ENCODE measurements at regions not wholly inside any gene's neighbourhood (a gene's known extent, or its start where the extent isn't known, plus 50 kb on each side); places are given as distances from the start of the nearest gene placed in this dataset.

DNA sequence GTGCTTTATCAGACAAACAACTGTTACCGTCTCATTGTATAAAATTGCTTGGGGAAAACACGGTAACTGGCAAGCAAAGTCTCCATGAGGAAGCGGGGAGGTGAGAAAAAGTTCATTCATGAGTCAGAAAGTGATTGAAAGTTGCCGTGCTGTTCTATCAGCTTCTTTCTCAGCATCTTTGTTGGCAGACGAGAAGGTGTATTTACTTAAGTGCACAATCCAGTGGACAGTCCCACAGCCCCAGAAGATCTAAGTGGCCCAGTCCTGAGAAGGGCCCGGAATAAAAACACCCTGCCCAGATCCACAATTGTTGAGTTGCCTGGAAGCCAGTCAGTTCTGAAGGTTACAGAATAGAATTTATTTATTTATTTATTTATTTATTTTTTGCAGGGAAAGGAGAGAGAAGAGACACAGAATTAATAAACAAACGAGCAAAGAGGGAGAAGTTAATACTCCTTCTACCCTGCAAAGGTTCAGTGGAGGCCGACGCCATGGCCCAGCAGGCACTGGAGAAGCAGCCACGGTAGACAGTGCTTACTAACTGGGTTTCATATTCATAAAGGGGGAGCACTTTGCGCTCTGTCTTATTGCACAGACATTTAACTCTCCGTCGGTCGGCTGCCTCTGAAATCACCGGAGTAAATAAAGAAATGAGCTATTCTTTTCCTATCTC lies 676.0 kb upstream of the SALL3 start:
- Histone ChIP-seq H3K79me2 (ENCODE audit: control insufficient read depth, insufficient read depth, low read length) (no peaks in the 10 kb centered on the region), H3K9me3 (ENCODE audit: control insufficient read depth, insufficient read depth, low read depth, low read length) (no peaks in the 10 kb centered on the region), H3K4me1 (ENCODE audit: control insufficient read depth, extremely low read depth, insufficient read depth, low read length) (no peaks in the 10 kb centered on the region), H3K4me3 (replicated peaks in 1 of 4; ENCODE audit: control extremely low read depth in 1 of 4, insufficient read depth in 1 of 4, low read depth in 3 of 4, low read length in 4 of 4) (no peak overlapping the region), H3K9ac (ENCODE audit: insufficient read depth, low read length) (no peak overlapping the region), H2AFZ (ENCODE audit: low read length) (no peak overlapping the region), H4K20me1 (ENCODE audit: control insufficient read depth, extremely low read depth, insufficient read depth, low read length) (no peaks in the 10 kb centered on the region), H3K27ac (ENCODE audit: insufficient read depth, low read length) (no peak overlapping the region), H3K4me2 (ENCODE audit: extremely low read depth, insufficient read depth, low read length) (no peak overlapping the region), H3K27me3 (ENCODE audit: control insufficient read depth, insufficient read depth, low read length) (no peaks in the 10 kb centered on the region), H3K36me3 (ENCODE audit: control insufficient read depth, insufficient read depth, low read length) (no peaks in the 10 kb centered on the region)
- TF ChIP-seq EZH2 (IDR thresholded peaks at IDR 0.05; ENCODE audit: low read length, missing control alignments), result no peak
- TF ChIP-seq, protein P1, sequence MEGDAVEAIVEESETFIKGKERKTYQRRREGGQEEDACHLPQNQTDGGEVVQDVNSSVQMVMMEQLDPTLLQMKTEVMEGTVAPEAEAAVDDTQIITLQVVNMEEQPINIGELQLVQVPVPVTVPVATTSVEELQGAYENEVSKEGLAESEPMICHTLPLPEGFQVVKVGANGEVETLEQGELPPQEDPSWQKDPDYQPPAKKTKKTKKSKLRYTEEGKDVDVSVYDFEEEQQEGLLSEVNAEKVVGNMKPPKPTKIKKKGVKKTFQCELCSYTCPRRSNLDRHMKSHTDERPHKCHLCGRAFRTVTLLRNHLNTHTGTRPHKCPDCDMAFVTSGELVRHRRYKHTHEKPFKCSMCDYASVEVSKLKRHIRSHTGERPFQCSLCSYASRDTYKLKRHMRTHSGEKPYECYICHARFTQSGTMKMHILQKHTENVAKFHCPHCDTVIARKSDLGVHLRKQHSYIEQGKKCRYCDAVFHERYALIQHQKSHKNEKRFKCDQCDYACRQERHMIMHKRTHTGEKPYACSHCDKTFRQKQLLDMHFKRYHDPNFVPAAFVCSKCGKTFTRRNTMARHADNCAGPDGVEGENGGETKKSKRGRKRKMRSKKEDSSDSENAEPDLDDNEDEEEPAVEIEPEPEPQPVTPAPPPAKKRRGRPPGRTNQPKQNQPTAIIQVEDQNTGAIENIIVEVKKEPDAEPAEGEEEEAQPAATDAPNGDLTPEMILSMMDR (conservative IDR thresholded peaks at IDR 0.05 in 1 of 2, IDR thresholded peaks at IDR 0.05 in 1 of 2; ENCODE audit: low read depth in 1 of 2, low read length in 2 of 2), result no peak
- no peak for DNase-seq (ENCODE audit: low read depth in 2 of 2)

DNA sequence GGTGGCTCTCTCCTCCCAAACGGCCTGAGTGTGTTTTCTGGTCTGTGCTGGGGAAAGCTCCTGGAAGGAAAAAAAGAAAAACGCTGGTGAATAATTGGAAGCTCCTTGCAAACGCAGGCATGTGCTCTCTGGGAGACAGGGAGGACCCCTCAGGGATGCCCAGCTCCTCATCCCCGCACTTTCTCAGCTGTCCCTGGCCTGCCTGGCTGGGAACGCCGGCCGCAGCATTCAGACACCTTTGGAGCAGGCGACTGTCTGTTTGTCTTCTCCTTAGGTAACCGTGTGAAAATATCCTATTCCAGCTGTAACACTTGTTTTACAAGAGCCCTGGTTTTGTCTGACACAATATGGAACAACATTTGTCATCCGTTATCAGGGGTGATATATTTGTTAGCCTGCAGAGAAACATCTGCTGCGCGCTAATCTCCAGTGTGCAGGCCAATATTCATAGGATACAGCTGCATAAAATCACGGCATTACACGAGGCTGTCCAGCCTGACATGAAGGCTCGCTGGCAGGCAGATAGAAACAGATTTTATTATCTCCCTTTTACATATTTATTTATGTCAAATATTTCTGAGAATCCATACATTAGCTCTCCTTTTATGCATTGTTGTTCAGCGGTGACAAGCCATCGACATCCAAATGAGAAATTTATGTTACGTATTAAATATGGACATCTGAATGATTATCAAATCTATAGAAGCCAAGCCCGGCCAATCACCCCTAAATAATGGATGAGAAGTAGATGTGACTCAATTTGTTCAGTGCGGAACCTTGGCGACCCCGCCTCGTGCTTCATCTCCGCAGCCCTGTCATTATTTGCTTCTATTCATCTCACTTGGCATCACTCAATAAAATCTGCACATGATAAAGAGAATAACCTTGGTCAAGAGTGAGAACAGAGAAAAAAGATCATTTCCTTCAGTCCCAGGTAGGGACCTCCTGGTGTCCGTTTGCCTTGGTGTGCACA lies 675.1 kb upstream of the SALL3 start:
- Histone ChIP-seq H3K79me2 (ENCODE audit: control insufficient read depth, insufficient read depth, low read length) (no peaks in the 10 kb centered on the region), H3K9ac (ENCODE audit: insufficient read depth, low read length) (no peak overlapping the region), H3K4me3 (replicated peaks in 1 of 4; ENCODE audit: control extremely low read depth in 1 of 4, insufficient read depth in 1 of 4, low read depth in 3 of 4, low read length in 4 of 4) (no peak overlapping the region), H3K27ac (ENCODE audit: insufficient read depth, low read length) (no peak overlapping the region), H3K27me3 (ENCODE audit: control insufficient read depth, insufficient read depth, low read length) (no peaks in the 10 kb centered on the region), H2AFZ (ENCODE audit: low read length) (no peak overlapping the region), H4K20me1 (ENCODE audit: control insufficient read depth, extremely low read depth, insufficient read depth, low read length) (no peaks in the 10 kb centered on the region), H3K9me3 (ENCODE audit: control insufficient read depth, insufficient read depth, low read depth, low read length) (no peaks in the 10 kb centered on the region), H3K36me3 (ENCODE audit: control insufficient read depth, insufficient read depth, low read length) (no peaks in the 10 kb centered on the region), H3K4me2 (ENCODE audit: extremely low read depth, insufficient read depth, low read length) (no peak overlapping the region), H3K4me1 (ENCODE audit: control insufficient read depth, extremely low read depth, insufficient read depth, low read length) (no peaks in the 10 kb centered on the region)
- TF ChIP-seq, protein P1 (conservative IDR thresholded peaks at IDR 0.05 in 1 of 2, IDR thresholded peaks at IDR 0.05 in 1 of 2; ENCODE audit: low read depth in 1 of 2, low read length in 2 of 2), result no peak
- TF ChIP-seq EZH2 (IDR thresholded peaks at IDR 0.05; ENCODE audit: low read length, missing control alignments), result no peak
- DNase-seq (ENCODE audit: low read depth in 2 of 2), result no peak

DNA sequence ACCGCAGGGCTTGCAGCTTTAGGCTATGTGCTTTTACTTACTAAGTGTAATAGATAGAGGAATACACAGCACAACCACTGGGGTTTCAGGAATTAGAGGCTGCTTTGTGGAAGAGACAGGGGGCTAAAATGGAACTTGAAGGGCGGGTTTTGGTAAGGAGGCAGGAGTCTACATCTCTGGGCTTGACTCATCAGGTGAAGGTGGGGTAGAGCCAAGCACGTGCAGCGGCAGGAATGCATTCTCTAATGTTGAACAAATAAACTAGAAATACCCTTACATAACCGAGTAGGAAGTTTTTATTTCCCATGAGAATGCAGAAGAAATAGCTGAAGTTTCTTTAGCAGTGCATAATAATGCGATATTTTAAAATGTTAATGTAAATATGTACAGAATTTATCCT lies 673.8 kb upstream of the SALL3 start:
- Histone ChIP-seq H2AFZ (ENCODE audit: low read length) (no peak overlapping the region), H3K27ac (ENCODE audit: insufficient read depth, low read length) (no peak overlapping the region), H3K4me2 (ENCODE audit: extremely low read depth, insufficient read depth, low read length) (no peak overlapping the region), H3K27me3 (ENCODE audit: control insufficient read depth, insufficient read depth, low read length) (no peaks in the 10 kb centered on the region), H4K20me1 (ENCODE audit: control insufficient read depth, extremely low read depth, insufficient read depth, low read length) (no peaks in the 10 kb centered on the region), H3K36me3 (ENCODE audit: control insufficient read depth, insufficient read depth, low read length) (no peaks in the 10 kb centered on the region), H3K4me3 (replicated peaks in 1 of 4; ENCODE audit: control extremely low read depth in 1 of 4, insufficient read depth in 1 of 4, low read depth in 3 of 4, low read length in 4 of 4) (no peak overlapping the region), H3K79me2 (ENCODE audit: control insufficient read depth, insufficient read depth, low read length) (no peaks in the 10 kb centered on the region), H3K9me3 (ENCODE audit: control insufficient read depth, insufficient read depth, low read depth, low read length) (no peaks in the 10 kb centered on the region), H3K4me1 (ENCODE audit: control insufficient read depth, extremely low read depth, insufficient read depth, low read length) (no peaks in the 10 kb centered on the region), H3K9ac (ENCODE audit: insufficient read depth, low read length) (no peak overlapping the region)
- TF ChIP-seq EZH2 (IDR thresholded peaks at IDR 0.05; ENCODE audit: low read length, missing control alignments), result no peak
- TF ChIP-seq, protein P1 (conservative IDR thresholded peaks at IDR 0.05 in 1 of 2, IDR thresholded peaks at IDR 0.05 in 1 of 2; ENCODE audit: low read depth in 1 of 2, low read length in 2 of 2), result no peak
- no peak for DNase-seq (ENCODE audit: low read depth in 2 of 2)

All from fibroblast of lung (primary cell).